Duodenal mucosa (tissue), 2 donors: ENCODE measurements at regions not wholly inside any gene's neighbourhood (a gene's known extent, or its start where the extent isn't known, plus 50 kb on each side); places are given as distances from the start of the nearest gene placed in this dataset.

Experiments
- H3K27ac ChIP-seq: one replicate; pipeline ENCODE4 v1.7.0; 2013; ENCODE audit warnings: low read depth, low read length
- H3K27me3 ChIP-seq, 2 donors: one replicate each; pipeline ENCODE4 v1.7.0; 2013; ENCODE audit warnings: low read length in 2 of 2, control low read depth in 1 of 2; ENCODE audit not compliant: insufficient read depth in 2 of 2, control insufficient read depth in 1 of 2
- H3K36me3 ChIP-seq, 2 donors: one replicate each; pipeline ENCODE4 v1.7.0; 2013; ENCODE audit warnings: low read length in 2 of 2, control low read depth in 1 of 2; ENCODE audit not compliant: insufficient read depth in 2 of 2, control insufficient read depth in 1 of 2
- H3K4me1 ChIP-seq, 2 donors: one replicate each; pipeline ENCODE4 v1.7.0; 2013; ENCODE audit warnings: low read length in 2 of 2, control low read depth in 1 of 2; ENCODE audit not compliant: insufficient read depth in 2 of 2, control insufficient read depth in 1 of 2
- H3K4me3 ChIP-seq, 2 donors: one replicate each; pipeline ENCODE4 v1.7.0; 2013; ENCODE audit warnings: low read length in 2 of 2, low read depth in 1 of 2
- H3K9ac ChIP-seq, 2 donors: one replicate each; pipeline ENCODE4 v1.7.0; 2013; ENCODE audit warnings: low read length in 2 of 2, low read depth in 1 of 2
- H3K9me3 ChIP-seq, 2 donors: one replicate each; pipeline ENCODE4 v1.7.0; 2013; ENCODE audit warnings: low read length in 2 of 2, control low read depth in 1 of 2; ENCODE audit not compliant: control insufficient read depth in 1 of 2

DNA sequence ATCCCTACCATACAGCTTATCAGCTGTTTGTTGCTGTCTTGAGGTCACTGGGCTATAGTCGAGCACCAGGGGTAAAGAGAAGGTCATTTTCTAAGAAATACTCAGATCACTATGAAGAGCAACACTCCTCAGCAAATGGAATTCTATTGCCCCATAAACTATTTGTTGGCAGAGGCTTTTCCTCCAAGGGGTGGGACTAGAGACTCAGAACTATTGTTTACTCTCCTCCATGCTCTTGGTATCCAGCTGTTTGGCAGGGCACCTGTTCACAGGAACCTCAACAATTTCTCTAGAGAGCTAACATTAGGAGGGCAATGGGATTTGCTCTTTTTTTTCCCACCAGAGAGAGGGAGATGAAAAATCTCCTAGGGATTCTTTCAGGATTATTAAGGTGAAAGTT, 249.1 kb upstream of the SPRED2 start:
- Histone ChIP-seq H3K27me3 (no peaks in the 10 kb centered on the region), H3K4me1 (no peaks in the 10 kb centered on the region), H3K9me3 (no peaks in the 10 kb centered on the region), H3K4me3 (no peak overlapping the region), H3K36me3 (no peaks in the 10 kb centered on the region), H3K9ac (no peak overlapping the region), H3K27ac (no peak overlapping the region)

DNA sequence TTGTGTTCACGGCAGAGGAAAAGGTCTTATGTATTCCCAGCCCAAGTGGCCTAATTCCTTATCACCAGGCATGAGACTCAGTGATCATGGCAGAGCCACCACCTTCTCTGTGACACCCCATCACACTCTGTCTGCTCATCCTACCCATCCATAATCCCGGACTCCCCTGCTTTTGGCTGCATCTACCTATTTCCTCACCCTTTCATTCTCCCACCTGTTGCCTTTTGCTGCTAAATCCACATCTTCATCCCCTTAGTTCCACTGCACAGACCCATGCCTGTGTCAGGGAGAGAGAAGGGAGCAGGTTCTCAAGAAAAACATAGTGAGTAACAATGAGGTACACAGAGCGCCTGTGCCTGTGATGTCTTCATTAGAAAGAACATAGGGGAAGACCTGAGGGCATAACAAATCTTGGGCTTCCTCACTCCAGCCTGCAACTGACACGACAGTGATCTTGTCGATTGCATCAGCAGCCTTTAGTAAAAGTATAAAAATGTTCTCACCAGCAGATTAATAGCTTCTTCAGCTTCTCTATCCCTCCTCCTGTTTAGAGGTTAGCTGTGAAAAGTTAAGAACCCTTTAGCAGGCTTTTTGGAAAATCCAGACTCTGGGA, 246.5 kb upstream of the SPRED2 start:
- Histone ChIP-seq H3K27me3 (no peaks in the 10 kb centered on the region), H3K27ac (no peak overlapping the region), H3K4me1 (no peaks in the 10 kb centered on the region), H3K9ac (no peak overlapping the region), H3K4me3 (no peak overlapping the region), H3K36me3 (no peaks in the 10 kb centered on the region), H3K9me3 (peaks cover 0 to 12% of the 10 kb centered on the region in 2 donors)

DNA sequence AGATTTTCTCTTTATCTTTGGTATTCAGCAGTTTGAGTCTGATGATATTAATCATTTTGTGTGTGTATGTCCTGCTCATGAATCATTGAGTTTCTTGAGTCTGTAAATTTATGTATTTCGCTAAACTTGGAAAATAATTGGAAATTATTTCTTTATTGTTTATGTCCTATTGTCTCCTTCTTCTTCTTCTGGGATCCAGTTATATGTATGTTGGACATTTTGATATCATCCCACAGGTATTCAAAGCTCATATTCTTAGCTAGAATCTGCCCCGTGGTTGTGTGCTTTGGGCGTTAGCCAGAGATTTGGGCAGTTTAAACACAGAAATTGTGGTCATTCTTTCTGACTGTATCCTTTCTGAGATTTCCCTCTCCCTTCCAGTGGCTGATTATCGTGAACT, 243.0 kb upstream of the SPRED2 start:
- Histone ChIP-seq H3K36me3 (no peaks in the 10 kb centered on the region), H3K27me3 (no peaks in the 10 kb centered on the region), H3K9me3 (peaks cover 0 to 12% of the 10 kb centered on the region in 2 donors), H3K4me1 (no peaks in the 10 kb centered on the region), H3K9ac (no peak overlapping the region), H3K4me3 (no peak overlapping the region), H3K27ac (no peak overlapping the region)

DNA sequence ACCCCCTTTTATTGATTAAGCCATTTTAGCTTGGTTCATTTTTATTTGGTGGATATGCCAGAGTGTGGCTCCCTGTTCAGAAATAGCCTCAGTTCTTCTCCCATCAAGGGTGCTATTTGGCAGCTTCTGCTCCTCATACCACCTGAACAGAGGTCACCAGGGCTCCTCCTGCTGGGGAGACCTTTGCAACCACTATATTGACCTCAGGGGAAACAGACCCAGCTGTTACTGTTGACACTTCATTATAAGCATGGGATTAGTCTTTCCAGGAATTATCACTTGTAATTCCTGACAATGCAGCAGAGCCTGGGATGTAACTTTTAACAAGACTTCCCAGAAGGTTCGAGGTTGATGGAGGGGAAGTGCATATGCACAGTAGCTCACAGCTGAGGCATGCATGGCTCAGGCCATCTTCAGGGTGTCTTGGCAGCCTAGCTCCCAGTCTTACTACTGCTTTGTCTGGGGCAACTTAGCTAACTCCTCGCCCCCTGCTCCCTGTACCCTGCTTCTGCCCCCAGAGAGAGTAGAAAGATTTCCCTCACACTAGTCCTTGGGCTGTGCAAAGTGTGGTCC, 239.4 kb upstream of the SPRED2 start:
- H3K9me3 ChIP-seq: peaks cover 2 to 24% of the 10 kb centered on the region in 2 donors
- H3K36me3 ChIP-seq: no peaks in the 10 kb centered on the region
- H3K4me3 ChIP-seq: no peak overlapping the region
- no peak overlapping the region for H3K9ac ChIP-seq
- H3K27ac ChIP-seq: no peak overlapping the region
- H3K4me1 ChIP-seq: no peaks in the 10 kb centered on the region
- H3K27me3 ChIP-seq: no peaks in the 10 kb centered on the region

DNA sequence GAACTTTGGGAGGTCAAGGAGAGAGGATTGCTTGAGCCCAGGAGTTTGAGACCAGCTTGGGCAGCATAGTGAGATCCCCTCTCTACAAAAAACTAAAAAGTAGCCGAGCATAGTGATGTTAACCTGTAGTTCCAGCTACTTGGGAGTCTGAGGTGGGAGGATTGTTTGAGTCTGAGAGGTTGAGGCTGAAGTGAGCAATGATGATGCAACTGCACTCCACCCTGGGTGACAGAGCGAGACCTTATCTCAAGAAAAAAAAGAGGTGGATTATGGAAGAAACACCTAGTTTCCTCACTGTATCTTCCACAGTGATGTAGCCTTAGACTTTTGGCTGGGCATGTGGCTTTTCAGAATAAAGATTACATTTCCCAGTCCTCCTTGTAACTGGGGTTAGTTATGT, 237.2 kb upstream of the SPRED2 start:
- Histone ChIP-seq H3K27ac (no peak overlapping the region), H3K27me3 (no peaks in the 10 kb centered on the region), H3K4me3 (no peak overlapping the region), H3K9me3 (peaks cover 2 to 11% of the 10 kb centered on the region in 2 donors), H3K9ac (no peak overlapping the region), H3K36me3 (no peaks in the 10 kb centered on the region), H3K4me1 (no peaks in the 10 kb centered on the region)

DNA sequence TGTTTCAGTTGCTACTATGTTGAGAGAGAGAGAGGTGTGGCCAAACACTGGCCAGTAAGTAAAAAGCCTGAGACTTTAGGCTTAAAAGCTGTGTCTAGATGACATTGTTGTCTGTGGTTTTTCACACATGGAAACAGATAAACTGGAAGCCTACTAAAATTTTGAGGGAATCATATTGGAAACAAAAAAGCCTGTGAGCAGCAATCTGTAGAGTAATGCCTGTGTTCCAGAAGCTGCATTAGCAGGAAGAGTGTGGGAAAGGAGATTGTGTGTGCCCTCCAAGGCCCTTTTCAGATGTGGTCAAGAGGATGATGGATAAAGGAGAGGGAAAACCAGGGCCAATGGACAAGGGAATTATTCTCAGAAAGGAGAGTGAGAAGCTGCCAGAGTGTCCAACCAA, 236.3 kb upstream of the SPRED2 start:
- no peaks in the 10 kb centered on the region for H3K27me3 ChIP-seq
- H3K4me3 ChIP-seq: no peak overlapping the region
- no peaks in the 10 kb centered on the region for H3K4me1 ChIP-seq
- no peak overlapping the region for H3K27ac ChIP-seq
- H3K9ac ChIP-seq: no peak overlapping the region
- H3K9me3 ChIP-seq: peaks cover 2 to 11% of the 10 kb centered on the region in 2 donors
- no peaks in the 10 kb centered on the region for H3K36me3 ChIP-seq

DNA sequence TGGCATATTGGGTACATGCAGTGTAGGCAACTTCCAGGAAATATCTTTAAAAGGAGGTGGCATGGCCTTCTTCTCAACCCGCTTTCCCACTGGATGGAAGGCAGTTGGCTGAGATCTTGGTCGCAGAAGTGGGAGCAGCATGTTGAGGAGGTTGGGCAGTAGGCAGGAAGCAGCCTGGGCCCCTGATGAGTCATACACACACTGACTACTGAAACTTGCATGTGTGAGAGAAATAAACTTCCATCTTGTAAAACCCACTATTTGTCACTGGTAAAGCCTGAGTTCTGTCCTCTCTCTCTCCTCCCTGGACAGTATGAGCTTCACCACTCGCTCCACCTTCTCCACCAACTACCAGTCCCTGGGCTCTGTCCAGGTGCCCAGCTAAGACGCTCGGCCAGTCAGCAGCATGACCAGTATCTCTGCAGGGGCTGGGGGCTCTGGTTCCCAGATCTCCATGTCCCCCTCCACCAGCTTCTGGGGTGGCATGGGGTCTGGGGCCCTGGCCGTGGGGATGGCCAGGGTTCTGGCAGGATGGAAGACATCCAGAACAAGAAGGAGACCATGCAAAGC, 233.8 kb upstream of the SPRED2 start:
- H3K27ac ChIP-seq: no peak overlapping the region
- H3K4me3 ChIP-seq: no peak overlapping the region
- peaks cover 0 to 3% of the 10 kb centered on the region in 2 donors for H3K4me1 ChIP-seq
- H3K9me3 ChIP-seq: peaks cover 2 to 11% of the 10 kb centered on the region in 2 donors
- no peak overlapping the region for H3K9ac ChIP-seq
- no peaks in the 10 kb centered on the region for H3K36me3 ChIP-seq
- no peaks in the 10 kb centered on the region for H3K27me3 ChIP-seq

DNA sequence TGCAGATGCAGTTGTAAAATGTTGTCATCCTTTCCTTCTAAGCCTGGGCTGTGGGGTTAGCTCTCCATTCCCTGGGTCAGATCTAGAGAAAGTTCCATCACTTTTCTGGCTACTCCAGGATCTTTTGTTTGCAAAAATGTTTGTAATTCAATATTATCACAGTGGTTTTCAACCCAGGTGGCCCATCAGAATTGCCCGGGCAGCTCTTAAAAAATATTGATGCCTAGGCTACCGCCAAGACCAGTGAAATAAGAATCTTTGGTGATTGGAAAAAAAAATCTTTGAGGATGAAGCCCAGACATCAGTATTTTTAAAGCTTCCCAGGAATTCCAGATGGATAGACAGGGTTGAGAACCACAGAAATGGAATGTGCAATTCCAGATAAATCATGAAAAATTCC, 232.5 kb upstream of the SPRED2 start:
- no peaks in the 10 kb centered on the region for H3K36me3 ChIP-seq
- no peak overlapping the region for H3K4me3 ChIP-seq
- H3K27ac ChIP-seq: no peak overlapping the region
- H3K9me3 ChIP-seq: peaks cover 2 to 11% of the 10 kb centered on the region in 2 donors
- H3K4me1 ChIP-seq: peaks cover 0 to 3% of the 10 kb centered on the region in 2 donors
- H3K27me3 ChIP-seq: peaks cover 0 to 4% of the 10 kb centered on the region in 2 donors
- H3K9ac ChIP-seq: no peak overlapping the region

DNA sequence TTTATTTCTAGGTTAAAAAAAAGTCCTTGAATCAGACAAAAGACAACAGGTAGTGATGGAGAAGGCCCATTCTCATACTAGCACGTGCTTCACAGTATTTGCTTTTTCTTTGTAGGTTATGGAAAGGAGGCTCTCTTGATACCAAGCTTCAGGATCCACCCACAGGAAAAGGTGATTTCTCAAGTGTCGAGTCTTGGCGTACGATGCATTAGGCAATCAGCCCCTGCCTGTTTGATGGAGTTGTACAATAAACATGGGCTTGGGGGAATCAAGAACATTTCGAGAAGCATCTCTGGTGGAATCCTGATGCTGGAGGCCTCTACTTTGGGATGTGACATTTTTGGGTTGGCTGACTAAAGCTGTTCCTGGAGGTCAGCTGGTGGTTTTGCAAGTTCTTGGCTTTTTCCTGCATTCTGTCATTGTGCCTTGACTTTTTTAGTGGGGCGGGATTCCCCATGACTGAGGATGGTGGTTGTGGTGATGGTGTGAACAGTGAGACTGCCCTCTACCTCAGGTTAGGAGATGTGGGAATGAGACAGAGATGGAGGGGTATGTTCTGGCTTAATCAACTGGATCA, 231.5 kb upstream of the SPRED2 start:
- no peak overlapping the region for H3K9ac ChIP-seq
- peaks cover 2 to 7% of the 10 kb centered on the region in 2 donors for H3K9me3 ChIP-seq
- H3K27ac ChIP-seq: no peak overlapping the region
- H3K27me3 ChIP-seq: peaks cover 0 to 4% of the 10 kb centered on the region in 2 donors
- H3K4me1 ChIP-seq: peaks cover 0 to 3% of the 10 kb centered on the region in 2 donors
- no peak overlapping the region for H3K4me3 ChIP-seq
- no peaks in the 10 kb centered on the region for H3K36me3 ChIP-seq

DNA sequence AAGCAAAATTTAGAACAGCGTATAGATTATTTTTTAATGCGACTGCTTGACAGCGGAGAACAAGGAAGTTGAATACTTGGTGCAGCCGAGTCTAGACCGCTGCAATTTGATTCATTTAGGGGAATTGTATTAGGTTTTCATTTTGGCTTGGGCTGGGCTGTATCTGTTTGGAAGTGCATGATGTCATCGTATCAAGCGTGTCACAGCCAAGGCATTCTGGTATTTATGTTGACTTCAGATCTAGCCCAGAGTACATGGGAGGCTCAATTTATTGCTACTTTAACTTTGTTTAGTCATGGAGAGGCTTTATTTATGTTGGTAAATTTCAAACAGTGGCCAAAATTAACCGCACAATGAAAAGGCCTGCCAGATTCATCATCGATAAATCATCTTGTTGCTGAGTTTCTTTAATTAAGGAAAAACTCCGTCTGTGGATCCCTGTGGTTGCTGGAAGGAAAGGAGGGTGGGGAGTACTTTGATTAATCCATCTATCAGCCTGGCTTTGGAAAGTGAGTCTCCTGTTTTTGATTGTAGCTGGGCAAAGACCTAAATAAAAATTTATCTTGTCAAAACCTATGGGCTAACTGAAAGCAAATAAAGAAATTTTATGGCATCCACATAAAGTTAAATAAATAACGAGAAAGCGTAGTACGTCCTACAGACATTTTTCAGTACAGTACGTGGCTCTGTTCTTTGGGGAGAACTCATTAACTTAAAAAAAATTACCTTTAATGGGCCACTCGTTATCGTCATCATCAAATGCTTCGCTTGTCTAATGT, 230.4 kb upstream of the SPRED2 start:
- no peak overlapping the region for H3K27ac ChIP-seq
- peaks cover 0 to 4% of the 10 kb centered on the region in 2 donors for H3K27me3 ChIP-seq
- H3K9me3 ChIP-seq: no peaks in the 10 kb centered on the region
- H3K36me3 ChIP-seq: no peaks in the 10 kb centered on the region
- H3K9ac ChIP-seq: no peak overlapping the region
- H3K4me3 ChIP-seq: no peak overlapping the region
- peaks cover 0 to 3% of the 10 kb centered on the region in 2 donors for H3K4me1 ChIP-seq
